ENCODE measurements at regions not wholly inside any gene's neighbourhood (a gene's known extent, or its start where the extent isn't known, plus 50 kb on each side); places are given as distances from the start of the nearest gene placed in this dataset.
A peak's percentile ranks its signal among the peaks of the same experiment; 100 is the strongest.
"Not testable (repeated sequence)": the region's sequence is repeated elsewhere in the genome, so short reads cannot be mapped to it uniquely, and the experiment has no call there.

DNA sequence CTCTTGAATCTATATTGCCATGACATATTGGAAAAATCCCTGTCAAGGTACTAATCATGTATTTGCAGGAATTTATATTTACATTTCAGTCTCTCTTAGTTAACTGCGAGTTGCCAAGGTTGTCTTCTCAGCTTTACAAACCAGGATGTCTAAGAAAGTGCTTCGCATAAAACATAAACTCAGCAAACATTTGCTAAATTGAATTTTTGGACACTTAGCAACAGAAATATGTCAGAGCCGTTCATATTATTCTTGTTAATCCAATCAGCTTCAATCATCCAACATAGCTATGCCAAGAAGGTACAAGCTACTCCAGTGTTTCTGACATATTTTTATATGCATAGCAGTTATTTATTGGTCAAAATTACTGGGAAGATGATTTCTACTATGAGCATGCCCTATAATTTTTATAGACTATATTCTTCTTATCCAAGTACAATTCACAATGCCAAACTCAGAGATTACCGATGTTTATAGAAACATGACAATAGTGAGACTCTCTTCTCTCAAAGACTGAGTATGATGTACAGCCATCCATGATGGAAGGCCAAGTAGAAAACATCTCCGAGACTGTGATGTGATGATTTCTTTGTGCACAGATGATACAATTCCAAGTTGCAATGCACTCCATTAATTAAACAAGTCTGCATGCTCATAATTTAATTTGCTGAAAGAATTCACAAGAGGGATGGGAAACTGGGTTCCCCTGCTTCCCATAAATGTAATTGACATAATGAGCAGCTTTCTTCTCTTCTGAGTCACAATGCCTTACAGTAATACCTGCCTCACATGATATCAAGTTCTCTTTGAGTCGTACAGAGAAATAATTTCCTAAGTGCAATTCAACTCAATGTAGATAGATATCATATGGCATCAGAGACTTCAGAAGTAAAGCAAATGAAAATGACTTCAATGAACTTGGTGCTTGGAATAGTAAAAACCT, 776.3 kb downstream of the EFNB2 start:
- DNase-seq = no peak
- intact Hi-C loops (cut with DNase I) = no loop called here

DNA sequence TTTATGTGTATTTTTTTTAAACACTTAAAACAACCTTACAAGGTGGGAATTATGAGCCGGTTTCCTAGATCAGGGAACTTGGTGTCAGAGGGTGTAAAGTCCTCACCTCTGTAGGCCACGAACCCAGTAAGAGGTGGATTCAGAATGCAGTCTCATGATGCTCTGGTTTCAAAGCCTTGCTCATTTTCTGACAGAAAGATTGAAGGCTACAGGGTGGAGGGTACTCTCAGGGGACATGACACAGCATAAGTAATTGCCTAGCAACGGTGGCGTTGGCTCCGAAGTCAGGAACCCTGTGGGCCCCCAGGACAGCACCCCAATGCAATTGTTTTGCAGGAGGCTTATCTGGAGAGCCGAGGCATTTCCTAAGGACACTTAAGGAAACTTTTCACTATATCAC, 794.7 kb downstream of the EFNB2 start:
- DNase-seq = no peak
- intact Hi-C loops (cut with DNase I) = no loop called here

DNA sequence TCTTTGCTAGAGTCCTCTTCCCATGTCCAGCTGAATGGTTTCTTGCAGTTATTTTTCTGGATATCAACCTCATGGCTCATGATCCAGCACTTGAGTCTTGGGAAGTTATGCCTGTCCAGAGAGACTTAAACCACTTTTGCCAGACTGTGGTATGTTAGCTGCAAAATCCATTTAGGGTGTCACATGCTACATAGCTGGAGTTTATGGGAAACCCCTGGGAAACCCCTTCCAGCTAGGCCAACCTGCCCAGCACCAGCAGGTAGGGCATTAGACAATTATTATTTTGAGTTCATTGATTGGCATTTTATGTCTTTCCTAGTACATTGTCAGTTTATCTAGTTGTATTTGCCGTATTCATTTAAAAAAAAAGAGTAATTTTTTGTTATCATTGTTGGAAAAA, 797.8 kb downstream of the EFNB2 start:
- intact Hi-C loops (cut with DNase I) = no loop called here
- no peak for DNase-seq

DNA sequence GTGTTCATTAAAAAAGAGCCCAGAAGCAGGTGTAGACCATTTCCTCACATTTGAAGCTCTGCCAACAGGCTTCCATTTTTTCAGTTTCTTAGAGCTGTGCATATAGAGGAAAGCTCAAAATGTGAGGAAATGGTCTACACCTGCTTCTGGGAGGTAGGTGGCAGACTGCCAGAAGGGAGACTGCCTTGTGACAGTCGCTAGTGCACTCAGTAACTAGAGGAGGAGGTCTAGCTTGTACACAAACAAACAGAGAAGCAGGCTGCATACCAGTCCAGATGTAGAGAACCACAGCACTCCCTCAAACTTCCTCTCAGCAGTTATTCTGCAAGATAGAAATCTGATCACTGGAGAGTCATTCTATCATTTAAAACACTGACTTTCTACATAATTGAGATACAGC, 800.2 kb downstream of the EFNB2 start:
- no peak for DNase-seq
- intact Hi-C loops (cut with DNase I) = no loop called here

DNA sequence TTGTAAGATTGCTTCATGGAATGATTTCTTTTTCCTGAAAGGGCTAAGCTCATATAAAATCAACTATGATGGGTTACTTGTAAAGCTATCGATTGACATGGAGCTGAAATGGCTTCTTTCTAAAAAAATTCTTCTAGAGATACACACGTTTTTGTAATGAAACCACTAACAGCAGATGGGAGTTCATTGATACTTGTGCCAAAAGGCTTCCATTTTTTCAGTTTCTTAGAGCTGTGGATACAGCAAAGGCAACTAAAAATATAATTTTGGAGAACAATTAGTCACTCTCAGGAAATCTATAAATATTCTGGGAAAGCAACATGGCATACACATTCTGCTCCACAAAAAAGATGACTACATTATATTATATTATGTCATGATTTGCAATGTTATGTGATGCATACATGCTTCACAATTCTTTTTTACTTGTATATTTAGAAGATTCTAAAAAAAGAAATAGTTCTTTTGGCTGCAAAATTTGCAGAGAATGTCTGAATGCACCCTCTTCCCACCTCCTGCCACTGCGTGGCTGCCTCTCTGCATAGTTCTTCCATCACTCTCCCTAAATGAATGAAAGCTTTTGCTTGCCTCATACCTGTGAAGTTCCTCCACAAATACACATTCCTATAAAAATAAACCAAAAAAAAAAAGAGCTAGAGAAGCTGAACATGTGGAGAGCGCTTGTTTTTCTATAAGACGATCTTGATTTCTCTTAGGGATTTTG, 802.5 kb downstream of the EFNB2 start:
- intact Hi-C loops (cut with DNase I) = no loop called here
- DNase-seq = peak in 27 of 42 donors; percentile 2 to 63 (median 17)

DNA sequence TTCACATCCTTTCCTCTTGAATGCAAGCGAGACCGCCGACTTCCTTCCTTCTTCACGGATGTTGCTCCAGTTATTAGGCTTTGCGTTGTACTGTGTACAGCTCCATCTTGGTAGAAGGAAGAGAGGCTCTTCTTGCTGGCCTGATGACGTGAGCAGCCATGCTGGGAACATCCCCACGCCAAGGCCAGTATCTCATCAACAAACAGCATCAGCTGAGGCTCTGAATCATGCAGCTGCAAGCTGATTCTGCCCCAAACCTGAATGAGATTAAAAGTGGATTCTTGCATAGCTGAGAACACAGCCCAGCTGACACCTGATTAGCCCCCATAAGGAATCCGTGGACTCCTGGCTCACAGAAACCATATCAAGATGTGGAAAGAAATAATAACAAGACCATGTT, 809.6 kb downstream of the EFNB2 start:
- no peak for DNase-seq
- intact Hi-C loops (cut with DNase I) = no loop called here

DNA sequence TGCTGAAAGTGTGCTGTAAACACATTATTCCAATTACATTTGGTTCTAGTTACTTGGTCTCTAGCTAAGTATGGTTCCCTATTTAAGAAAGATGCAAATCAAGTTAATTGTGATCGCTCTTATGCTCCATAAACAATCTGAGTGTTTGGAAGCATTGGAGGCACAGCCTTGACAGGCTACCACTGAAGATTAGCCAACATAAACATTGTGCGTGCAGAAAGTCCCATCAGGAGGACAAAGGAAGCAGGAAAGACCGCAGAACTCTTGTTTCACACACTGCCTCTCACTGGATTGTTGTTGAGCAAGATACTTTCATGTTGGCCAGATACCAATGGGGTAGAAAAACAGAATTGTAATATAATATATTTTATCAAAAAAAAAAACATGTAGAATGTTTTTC, 814.4 kb downstream of the EFNB2 start:
- DNase-seq = no peak
- intact Hi-C loops (cut with DNase I) = no loop called here

DNA sequence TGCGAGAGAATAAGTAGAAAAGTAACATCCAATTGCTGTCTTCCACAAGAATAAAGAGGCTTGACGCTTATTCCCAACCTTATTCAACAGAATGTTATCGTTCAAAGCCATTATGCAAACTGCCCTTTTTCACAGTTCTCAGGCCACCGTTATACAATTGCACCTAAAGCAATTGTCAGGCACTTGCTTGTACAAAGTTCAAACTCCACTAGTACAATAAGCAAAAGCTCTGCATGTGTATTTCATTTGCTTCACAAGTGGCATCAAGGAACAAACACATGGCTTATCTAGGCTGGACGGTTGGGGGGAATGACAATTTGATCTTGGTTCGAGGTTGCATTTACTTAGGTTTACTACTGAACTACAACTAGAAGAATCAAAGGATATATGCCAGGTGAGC, 815.6 kb downstream of the EFNB2 start:
- DNase-seq = no peak
- intact Hi-C loops (cut with DNase I) = no loop called here

DNA sequence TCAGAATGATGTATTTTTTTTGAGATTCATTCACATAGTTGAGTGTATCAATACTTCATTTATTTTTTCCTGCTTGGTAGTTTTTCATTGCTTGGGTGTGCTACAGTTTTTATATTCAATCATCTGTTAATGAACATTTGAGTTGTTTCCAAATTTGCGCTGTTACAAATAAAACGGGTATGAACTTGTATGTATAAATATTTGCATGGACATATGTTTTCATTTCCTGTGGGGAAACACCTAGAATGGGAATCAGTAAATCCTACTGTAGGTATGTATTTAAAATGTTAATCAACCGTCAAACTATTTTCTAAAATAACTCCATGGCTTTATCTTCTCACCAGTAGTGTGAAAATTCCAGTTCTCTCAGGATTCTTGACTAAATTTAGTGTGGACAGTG, 826.3 kb downstream of the EFNB2 start:
- no peak for DNase-seq
- intact Hi-C loops (cut with DNase I) = no loop called here

DNA sequence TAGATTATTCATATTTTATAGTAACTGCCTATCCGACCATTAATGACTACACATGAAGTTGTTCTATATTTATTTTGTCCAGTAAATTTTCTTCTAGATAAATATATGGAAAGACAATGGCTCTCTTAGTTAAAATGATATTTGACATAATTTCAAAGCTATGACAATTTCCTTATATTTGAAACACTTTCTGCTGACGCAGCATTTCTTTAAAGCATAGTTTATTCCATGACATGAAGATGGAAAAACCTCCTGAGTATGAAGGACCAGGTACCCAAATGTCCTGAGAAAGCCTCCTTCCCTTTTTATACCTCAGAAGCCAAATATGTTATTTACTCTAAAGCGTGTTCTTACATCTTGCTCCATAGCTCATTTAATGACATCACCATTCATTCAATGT, 831.6 kb downstream of the EFNB2 start:
- DNase-seq = no peak
- intact Hi-C loops (cut with DNase I) = no loop called here

DNA sequence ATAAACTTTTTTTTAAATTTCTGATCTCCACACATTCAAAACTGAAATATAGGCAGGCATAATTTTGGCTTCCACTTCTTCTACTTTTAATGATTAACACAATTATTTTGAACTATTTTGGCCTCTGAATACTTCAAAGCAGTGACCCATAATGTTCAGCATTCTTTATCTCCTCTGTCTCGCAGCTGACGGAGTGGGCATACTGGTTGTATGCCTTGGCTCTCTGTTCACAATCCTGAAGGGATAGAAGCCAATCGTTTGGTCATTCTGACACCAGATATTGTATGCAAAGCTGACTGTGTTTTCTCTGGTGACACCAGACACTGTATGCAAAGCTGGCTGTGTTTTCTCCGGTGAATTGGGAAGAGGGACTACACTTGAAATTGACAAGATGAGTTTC, 833.0 kb downstream of the EFNB2 start:
- intact Hi-C loops (cut with DNase I) = no loop called here
- no peak for DNase-seq

DNA sequence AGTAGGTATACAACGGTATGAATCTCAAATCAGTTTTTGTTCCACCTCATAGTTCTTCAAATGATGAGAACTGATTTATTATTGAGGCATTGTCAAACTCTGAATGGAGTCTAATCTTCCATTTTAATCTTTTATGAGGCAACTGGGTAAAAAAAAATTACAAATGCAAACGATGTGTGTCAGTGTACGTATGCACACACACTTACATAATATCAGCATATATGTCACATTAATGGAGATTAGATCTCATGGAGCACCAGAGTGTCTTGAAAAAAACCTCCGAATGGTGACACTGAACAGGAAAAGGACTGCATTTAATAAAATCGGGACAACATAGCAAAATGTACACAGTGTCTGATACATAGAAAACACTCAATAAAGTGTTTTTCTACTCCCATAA, 842.7 kb downstream of the EFNB2 start:
- intact Hi-C loops (cut with DNase I) = no loop called here
- no peak for DNase-seq

DNA sequence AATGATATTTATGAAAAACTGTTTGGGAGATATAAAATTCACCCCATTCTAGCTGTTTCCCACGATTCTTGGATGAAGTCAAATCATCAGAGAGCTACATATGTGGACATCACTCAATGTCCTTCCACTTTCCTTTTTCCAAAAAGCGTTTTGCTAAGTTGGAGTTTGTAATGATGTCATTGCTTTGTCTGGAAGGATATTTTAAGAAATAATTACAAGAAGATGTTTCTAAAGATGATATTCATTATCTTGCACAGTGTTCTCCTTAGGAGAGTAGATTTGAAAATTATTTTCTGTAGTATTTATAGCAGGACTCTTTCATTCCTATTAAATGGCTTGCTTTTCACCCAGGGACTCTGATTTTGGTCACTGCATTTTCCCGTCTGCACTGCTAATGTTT, 851.2 kb downstream of the EFNB2 start:
- intact Hi-C loops (cut with DNase I) = no loop called here
- no peak for DNase-seq

DNA sequence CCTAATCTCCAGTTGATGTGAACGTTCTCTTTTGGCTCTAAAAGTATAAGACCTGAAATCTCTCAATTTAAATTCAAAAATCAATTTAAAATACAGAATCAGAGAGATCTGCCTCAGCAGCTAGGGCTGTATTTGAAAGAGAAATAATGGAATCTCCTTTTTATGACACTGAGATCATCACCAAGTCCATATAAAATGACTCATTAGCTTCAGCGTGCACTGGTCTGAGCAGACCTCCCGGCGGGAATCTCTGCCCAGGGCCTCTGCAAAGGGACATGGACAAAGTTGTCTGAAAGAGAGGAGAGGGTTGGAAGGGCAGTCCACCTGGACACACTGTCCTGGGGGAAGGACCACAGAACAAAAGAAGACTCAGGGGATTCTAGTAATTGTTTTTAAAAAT, 855.6 kb downstream of the EFNB2 start:
- no peak for DNase-seq
- intact Hi-C loops (cut with DNase I) = no loop called here

DNA sequence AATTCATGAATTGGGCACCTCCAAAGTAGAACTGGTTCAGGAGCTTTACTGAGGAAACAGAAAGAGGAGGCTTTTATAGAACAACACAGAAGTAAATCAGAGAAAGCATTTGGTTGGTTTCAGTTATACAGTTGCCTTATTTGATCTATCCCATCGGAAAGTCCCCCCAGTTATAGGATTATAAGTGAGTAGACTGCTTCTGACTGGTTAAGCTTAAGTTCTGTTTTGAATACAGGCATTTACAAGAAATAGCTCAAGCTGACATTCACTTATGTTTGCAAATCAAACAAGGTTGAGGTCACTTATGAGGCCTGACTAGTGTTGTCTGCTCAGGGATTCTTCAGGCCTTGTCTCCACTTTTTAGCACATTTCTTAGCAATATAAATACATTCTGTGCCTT, 857.4 kb downstream of the EFNB2 start:
- intact Hi-C loops (cut with DNase I) = no loop called here
- no peak for DNase-seq

DNA sequence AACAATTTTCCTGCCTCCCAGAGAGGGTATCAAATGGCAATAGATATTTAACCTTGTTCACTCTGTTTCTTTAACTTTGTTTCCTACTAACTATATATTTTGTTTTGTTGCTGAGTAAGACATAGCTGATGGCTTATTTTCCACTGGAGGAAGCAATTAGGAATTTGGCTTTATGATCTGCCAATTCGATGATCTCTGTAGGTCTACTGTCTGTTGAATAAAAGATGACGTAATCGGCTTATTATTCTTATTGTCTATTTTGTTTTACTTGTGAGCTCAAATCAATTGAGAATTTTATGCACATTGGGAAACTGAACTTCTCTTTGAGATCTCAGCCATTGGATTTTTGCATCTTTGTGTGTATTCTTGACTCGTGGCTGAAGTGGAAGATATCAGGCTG, 862.6 kb downstream of the EFNB2 start:
- intact Hi-C loops (cut with DNase I) = no loop called here
- DNase-seq = no peak

DNA sequence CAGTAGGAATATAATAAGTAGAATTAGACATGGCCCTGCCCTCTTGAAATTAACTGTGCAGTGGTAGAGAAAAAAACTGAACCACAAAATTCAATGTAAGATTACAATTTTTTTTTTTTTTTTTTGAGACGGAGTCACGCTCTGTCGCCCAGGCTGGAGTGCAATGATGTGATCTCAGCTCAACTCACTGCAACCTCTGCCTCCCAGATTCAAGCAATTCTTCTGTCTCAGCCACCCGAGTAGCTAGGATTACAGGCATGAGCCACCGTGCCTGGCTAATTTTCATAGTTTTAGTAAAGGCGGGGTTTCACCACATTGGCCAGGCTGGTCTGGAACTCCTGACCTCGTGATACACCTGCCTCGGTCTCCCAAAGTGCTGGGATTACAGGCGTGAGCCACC, 864.3 kb downstream of the EFNB2 start:
- DNase-seq; intact Hi-C loops (cut with DNase I): not testable (repeated sequence)

DNA sequence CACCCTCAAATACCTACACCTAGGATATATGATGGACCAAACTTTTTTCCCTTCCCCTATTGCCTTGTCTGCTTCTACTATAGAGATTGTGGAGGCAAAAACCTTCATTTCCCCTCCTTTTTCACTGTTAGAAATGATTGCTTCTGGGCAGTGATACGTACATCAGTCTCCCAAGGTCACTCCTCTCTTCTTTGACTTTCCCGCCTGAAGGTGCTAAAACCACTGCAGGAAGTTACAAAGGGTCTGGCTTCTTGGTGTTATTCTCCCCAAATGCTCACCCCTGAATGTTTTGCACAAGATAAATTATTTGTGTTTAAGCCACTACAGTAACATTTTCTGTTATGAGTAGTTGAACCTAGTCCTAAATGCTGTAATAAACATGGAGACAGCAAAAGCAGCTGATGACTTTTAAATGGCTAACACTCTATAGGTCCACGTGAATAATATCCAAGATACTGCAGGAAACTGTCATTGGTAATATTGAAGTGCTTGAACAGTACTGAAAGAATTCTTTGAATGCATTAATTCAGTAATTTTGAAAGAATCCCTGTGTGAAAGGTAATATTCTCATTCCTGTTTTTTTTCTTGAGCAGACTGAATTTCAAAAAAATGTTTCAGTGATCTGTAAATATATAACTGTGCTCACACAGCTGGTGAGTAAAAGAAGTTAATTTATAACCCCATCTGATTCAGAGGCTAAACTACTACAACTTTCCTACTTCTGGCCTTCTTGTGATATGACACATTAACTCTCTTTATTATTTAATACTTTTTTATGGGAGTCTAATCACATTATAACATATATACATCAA, 865.1 kb downstream of the EFNB2 start:
- DNase-seq = no peak
- intact Hi-C loops (cut with DNase I) = no loop called here

DNA sequence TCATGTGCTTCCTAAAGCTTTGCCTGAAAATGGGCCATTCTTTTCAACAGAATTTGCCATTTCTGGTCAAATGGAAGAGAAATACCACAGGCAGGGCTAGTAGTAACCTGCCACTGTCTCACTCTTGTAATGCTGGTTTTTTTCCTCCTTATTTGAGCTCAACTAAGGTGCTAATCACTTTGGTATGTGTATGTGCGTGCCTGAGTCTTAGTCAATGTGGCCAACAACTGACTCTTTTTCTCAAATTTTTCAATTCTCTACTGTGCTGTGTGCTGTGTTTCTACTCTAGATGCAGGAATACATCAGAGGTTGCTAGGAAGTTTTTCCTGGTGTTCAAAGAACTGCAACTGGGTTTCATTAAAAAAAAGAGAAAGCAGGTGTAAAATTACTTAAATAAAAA, 870.2 kb downstream of the EFNB2 start:
- intact Hi-C loops (cut with DNase I) = no loop called here
- no peak for DNase-seq

DNA sequence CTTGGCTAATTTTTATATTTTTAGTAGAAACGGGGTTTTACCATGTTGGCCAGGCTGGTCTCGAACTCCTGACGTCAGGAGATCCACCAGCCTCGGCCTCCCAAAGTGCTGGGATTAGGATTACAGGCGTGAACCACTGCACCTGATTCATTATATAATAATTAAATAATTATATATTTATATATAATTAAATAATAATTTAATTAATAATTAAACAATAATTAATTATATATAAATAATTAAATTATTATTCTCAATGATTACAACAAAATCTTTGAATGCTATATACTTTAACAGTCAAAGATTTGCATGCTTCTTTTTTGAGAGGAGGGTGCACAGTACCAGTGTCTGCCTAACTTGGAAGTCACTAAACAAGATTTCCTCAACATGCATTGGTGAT, 872.3 kb downstream of the EFNB2 start:
- intact Hi-C loops (cut with DNase I) = no loop called here
- no peak for DNase-seq
